K562 (cell line): ENCODE measurements at regions not wholly inside any gene's neighbourhood (a gene's known extent, or its start where the extent isn't known, plus 50 kb on each side); places are given as distances from the start of the nearest gene placed in this dataset.

Source experiments
- ATAC-seq: fragments of 200-7000 bp; cut with Tn5 transposase; 3 replicates; pipeline ENCODE4 v1.9.1; 2020; ENCODE audit warnings: moderate library complexity
- BruUV-seq: library from RNA; stranded (reverse); fragments of 400-500 nt; replicated peaks from 2 replicates; lab custom pipeline; 2021; lab: Mats Ljungman, UMichigan
- CTCF ChIA-PET: fragments of 300-600 bp; formaldehyde crosslinking; extraction: SDS; loops from one replicate; lab custom pipeline; 2021; ENCODE audit warnings: low intra/inter-chr PET ratio; lab: Yijun Ruan, JAX
- POLR2A ChIA-PET: fragments of 300-600, 350-650 bp; sonication (Branson Sonifier 250); formaldehyde crosslinking; extraction: SDS; loops from one replicate; lab custom pipeline; 2021; ENCODE audit warnings: antibody characterized with exemption, inconsistent platforms; lab: Yijun Ruan, JAX
- DNase-seq, 4 experiments: peaks; one replicate each; pipeline versions ENCODE4 v3.0.0 to v3.0.0-alpha.2; 2011 to 2018; ENCODE audit warnings: low spot score in 3 of 4, mixed read lengths in 3 of 4; ENCODE audit errors: extremely low read depth in 1 of 4
- FAIRE-seq: peaks from 2 replicates; lab custom pipeline; 2011; peaks lifted over from hg19 to GRCh38; lab: Jason Lieb, UNC
- H2AFZ ChIP-seq: 2 replicates; pipeline ENCODE4 v1.6.0; 2011; ENCODE audit warnings: low read depth, low read length, control low read depth, inconsistent platforms
- H3K27ac ChIP-seq: fragments of 200-600 bp; 3 replicates; pipeline ENCODE4 v1.8.0; 2011; ENCODE audit warnings: low read depth, mild to moderate bottlenecking, control low read depth, inconsistent platforms, low read length, moderate library complexity, mixed read lengths; ENCODE audit errors: extremely low read depth
- H3K27me3 ChIP-seq, 2 experiments: fragments of 300-600 bp in 1 of 2; 2 replicates in 1 of 2; 3 replicates in 1 of 2; pipeline versions ENCODE4 v1.6.0 to v1.8.0; 2011; ENCODE audit warnings: inconsistent platforms in 2 of 2, low read length in 2 of 2, mild to moderate bottlenecking in 1 of 2, mixed read lengths in 1 of 2, moderate library complexity in 1 of 2; ENCODE audit not compliant: control insufficient read depth in 2 of 2, insufficient read depth in 2 of 2
- H3K36me3 ChIP-seq: fragments of 300-600 bp; 3 replicates; pipeline ENCODE4 v1.8.0; 2011; ENCODE audit warnings: mild to moderate bottlenecking, low read length, inconsistent platforms; ENCODE audit not compliant: control insufficient read depth, insufficient read depth
- H3K4me1 ChIP-seq, 2 experiments: fragments of 200-600 bp in 1 of 2; replicated peaks in 1 of 2; 2 replicates in 1 of 2; 3 replicates in 1 of 2; pipeline versions ENCODE4 v1.5.1 to v1.8.0; 2011; ENCODE audit warnings: inconsistent platforms in 2 of 2, low read length in 2 of 2, mild to moderate bottlenecking in 1 of 2, mixed read lengths in 1 of 2, moderate library complexity in 1 of 2; ENCODE audit not compliant: control insufficient read depth in 2 of 2, insufficient read depth in 2 of 2
- H3K4me2 ChIP-seq: 2 replicates; pipeline ENCODE4 v1.6.1; 2011; ENCODE audit warnings: low read length, control low read depth, inconsistent platforms, mixed read lengths; ENCODE audit not compliant: insufficient read depth
- H3K4me3 ChIP-seq: fragments of 200-600 bp; sonication (generic), shearing (Covaris generic); 2 replicates; pipeline ENCODE4 v1.5.1; 2016; ENCODE audit warnings: control low read depth, inconsistent platforms
- H3K79me2 ChIP-seq: fragments of 200-600 bp; 3 replicates; pipeline ENCODE4 v1.8.0; 2011; ENCODE audit warnings: low read length, inconsistent platforms; ENCODE audit not compliant: control insufficient read depth, insufficient read depth
- H3K9ac ChIP-seq, 2 experiments: 2 replicates each; pipeline versions ENCODE4 v1.6.0 to v1.6.1; 2011; ENCODE audit warnings: low read depth in 2 of 2, low read length in 2 of 2, control low read depth in 1 of 2, inconsistent platforms in 1 of 2, mild to moderate bottlenecking in 1 of 2, mixed read lengths in 1 of 2; ENCODE audit not compliant: insufficient read depth in 1 of 2
- H3K9me1 ChIP-seq: one replicate; pipeline ENCODE4 v1.6.0; 2011; ENCODE audit warnings: inconsistent platforms, mild to moderate bottlenecking, low read length, moderate library complexity; ENCODE audit not compliant: control insufficient read depth, insufficient read depth
- H3K9me3 ChIP-seq: replicated peaks from 2 replicates; pipeline ENCODE4 v1.5.1; 2011; ENCODE audit warnings: low read depth, low read length, inconsistent platforms; ENCODE audit not compliant: control insufficient read depth, insufficient read depth
- H4K20me1 ChIP-seq: replicated peaks from 2 replicates; pipeline ENCODE4 v1.6.1; 2011; ENCODE audit warnings: low read length, inconsistent platforms, mixed read lengths; ENCODE audit not compliant: control insufficient read depth, insufficient read depth
- CEBPB ChIP-seq: fragments of 450-650 bp; IDR thresholded peaks from 2 replicates; pipeline ENCODE4 v1.6.1; 2016; ENCODE audit warnings: missing genetic modification characterization, missing compliant biosample characterization
- GATA2 ChIP-seq: sonication (generic); formaldehyde crosslinking; IDR thresholded peaks from 2 replicates; pipeline ENCODE4 v1.4.0; 2020; ENCODE audit warnings: mild to moderate bottlenecking, missing genetic modification reagents
- NCOA2 ChIP-seq, 2 experiments: fragments of 450-650 bp; IDR thresholded peaks; 2 replicates each; pipeline ENCODE4 v1.6.1; 2018; ENCODE audit warnings: mild to moderate bottlenecking in 2 of 2, moderate library complexity in 1 of 2; ENCODE audit not compliant: partially characterized antibody in 2 of 2
- NFRKB ChIP-seq: fragments of 450-650 bp; IDR thresholded peaks from 2 replicates; pipeline ENCODE4 v1.6.1; 2016; ENCODE audit warnings: low read depth
- PTRF ChIP-seq: fragments of 450-650 bp; IDR thresholded peaks from 2 replicates; pipeline ENCODE4 v1.6.1; 2016; ENCODE audit warnings: mild to moderate bottlenecking, missing genetic modification characterization, missing compliant biosample characterization
- SRSF9 ChIP-seq: fragments of 200-400 bp; formaldehyde crosslinking; IDR thresholded peaks from 2 replicates; pipeline ENCODE4 v1.6.1; 2017; ENCODE audit warnings: low read depth, low read length, borderline replicate concordance
- ZBTB33 ChIP-seq: sonication (generic); formaldehyde crosslinking; IDR thresholded peaks from 2 replicates; pipeline ENCODE4 v1.8.1; 2023; ENCODE audit warnings: mild to moderate bottlenecking, missing genetic modification reagents
- ZFP36 ChIP-seq: fragments of 150-350 bp; IDR thresholded peaks from 2 replicates; pipeline ENCODE4 v1.6.1; 2018; ENCODE audit warnings: low read length, low read depth; ENCODE audit not compliant: partially characterized antibody
- ZNF197 ChIP-seq: fragments of 200-800 bp; sonication (Bioruptor generic); IDR thresholded peaks from 2 replicates; pipeline ENCODE4 v1.6.1; 2016; ENCODE audit warnings: low read depth, missing genetic modification characterization, missing compliant biosample characterization
- ZNF717 ChIP-seq: fragments of 250-450 bp; sonication (Bioruptor Pico); IDR thresholded peaks from 2 replicates; pipeline ENCODE4 v1.5.0; 2021
- WGBS: fragments of 100-300 bp; shearing (Covaris generic); methylation state at CpG from one replicate; pipeline ENCODE4 v1.1.6; 2016; ENCODE audit warnings: low coverage, mixed read lengths; ENCODE audit not compliant: insufficient coverage; ENCODE audit errors: missing lambda C conversion rate; 5-methylcytosine and 5-hydroxymethylcytosine counted together
- in situ Hi-C: fragments of 300-500 bp; cut with MboI; formaldehyde crosslinking; loops from 4 replicates; pipeline ENCODE4 v1.15.0; 2018; ENCODE audit warnings: inconsistent platforms, mixed read lengths
- intact Hi-C: fragments of 100-400 bp; cut with micrococcal nuclease; formaldehyde crosslinking; loops from 2 replicates; pipeline ENCODE4 v1.14.2; 2022
- TF ChIP-seq, protein P1 (sequence below): conservative IDR thresholded peaks from 2 replicates; pipeline ENCODE4 v1.6.1; 2011; ENCODE audit warnings: low read depth, mild to moderate bottlenecking, low read length; ENCODE audit not compliant: control insufficient read depth

- Histone ChIP-seq H2AFZ (no peak overlapping the region), H3K4me1 (no peaks in the 10 kb centered on the region), H3K79me2 (no peaks in the 10 kb centered on the region), H3K27me3 (peaks cover 0 to 31% of the 10 kb centered on the region in 2 experiments; a peak in 2 of 5 replicates), H4K20me1 (no peaks in the 10 kb centered on the region), H3K27ac (no peak overlapping the region), H3K4me2 (no peak overlapping the region), H3K9ac (no peak overlapping the region), H3K9me3 (no peaks in the 10 kb centered on the region), H3K4me3 (no peak overlapping the region), H3K36me3 (no peaks in the 10 kb centered on the region), H3K9me1 (no peaks in the 10 kb centered on the region)
- ATAC-seq, result no peak
- CTCF ChIA-PET, result no interaction called here
- intact Hi-C loops, result no loop called here
- no TSS peak for BruUV-seq
- TF ChIP-seq ZNF717 (CRISPR knock-in tag) (no peak), NCOA2 (IDR thresholded peaks at IDR 0.05; ENCODE audit: partially characterized antibody in 2 of 2) (no peak), SRSF9 (no peak), CEBPB (tag) (no peak), PTRF (tag) (no peak), ZBTB33 (CRISPR knock-in tag) (no peak), ZFP36 (no peak), ZNF197 (no peak), NFRKB (no peak), GATA2 (CRISPR knock-in tag) (no peak)
- TF ChIP-seq, protein P1, sequence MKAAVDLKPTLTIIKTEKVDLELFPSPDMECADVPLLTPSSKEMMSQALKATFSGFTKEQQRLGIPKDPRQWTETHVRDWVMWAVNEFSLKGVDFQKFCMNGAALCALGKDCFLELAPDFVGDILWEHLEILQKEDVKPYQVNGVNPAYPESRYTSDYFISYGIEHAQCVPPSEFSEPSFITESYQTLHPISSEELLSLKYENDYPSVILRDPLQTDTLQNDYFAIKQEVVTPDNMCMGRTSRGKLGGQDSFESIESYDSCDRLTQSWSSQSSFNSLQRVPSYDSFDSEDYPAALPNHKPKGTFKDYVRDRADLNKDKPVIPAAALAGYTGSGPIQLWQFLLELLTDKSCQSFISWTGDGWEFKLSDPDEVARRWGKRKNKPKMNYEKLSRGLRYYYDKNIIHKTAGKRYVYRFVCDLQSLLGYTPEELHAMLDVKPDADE, result no peak
- FAIRE-seq, result no peak
- in situ Hi-C loops, result no loop called here
- POLR2A ChIA-PET, result no interaction called here
- WGBS, result 4% methylated on average over 4 of the region's 4 CpGs
- no peak for DNase-seq
Measured at GRCh38 chr16:17743578-17743977, 272.8 kb upstream of the XYLT1 start.
